ENCODE measurements at regions not wholly inside any gene's neighbourhood (a gene's known extent, or its start where the extent isn't known, plus 50 kb on each side); places are given as distances from the start of the nearest gene placed in this dataset.
"Not testable (repeated sequence)": the region's sequence is repeated elsewhere in the genome, so short reads cannot be mapped to it uniquely, and the experiment has no call there.

DNA sequence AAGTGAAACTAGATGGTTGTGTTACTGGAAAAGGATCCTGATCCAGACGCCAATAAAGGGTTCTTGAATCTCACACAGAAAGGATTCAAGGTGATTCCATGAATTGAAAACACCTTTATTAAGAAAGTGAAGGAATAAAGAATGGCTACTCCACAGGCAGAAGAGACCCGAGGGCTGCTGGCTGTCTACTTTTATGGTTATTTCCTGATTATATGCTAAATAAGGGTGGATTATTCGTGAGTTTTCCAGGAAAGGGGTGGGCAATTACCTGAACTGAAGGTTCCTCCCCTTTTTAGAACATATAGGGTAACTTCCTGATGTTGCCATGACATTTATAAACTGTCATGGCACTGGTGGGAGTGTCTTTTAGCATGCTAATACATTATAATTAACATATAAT lies 50.9 kb upstream of the WARS2 start:
- no peaks in the 10 kb centered on the region for H3K4me1 ChIP-seq (ENCODE audit: control insufficient read depth, insufficient read depth, low read length)
- H3K36me3 ChIP-seq (ENCODE audit: control insufficient read depth, insufficient read depth, low read length): no peaks in the 10 kb centered on the region
- no peak overlapping the region for H3K4me3 ChIP-seq (ENCODE audit: low read depth, low read length)
- no peaks in the 10 kb centered on the region for H3K27me3 ChIP-seq (ENCODE audit: control insufficient read depth, insufficient read depth, low read length)
- H3K27ac ChIP-seq (ENCODE audit: low read depth, low read length): no peak overlapping the region
- H3K9ac ChIP-seq (ENCODE audit: low read length): no peak overlapping the region
- H3K9me3 ChIP-seq (ENCODE audit: control insufficient read depth, insufficient read depth, low read depth, low read length): 0 out of 2 replicates have a peak, but pooled peaks cover 2% of the 10 kb centered on the region

DNA sequence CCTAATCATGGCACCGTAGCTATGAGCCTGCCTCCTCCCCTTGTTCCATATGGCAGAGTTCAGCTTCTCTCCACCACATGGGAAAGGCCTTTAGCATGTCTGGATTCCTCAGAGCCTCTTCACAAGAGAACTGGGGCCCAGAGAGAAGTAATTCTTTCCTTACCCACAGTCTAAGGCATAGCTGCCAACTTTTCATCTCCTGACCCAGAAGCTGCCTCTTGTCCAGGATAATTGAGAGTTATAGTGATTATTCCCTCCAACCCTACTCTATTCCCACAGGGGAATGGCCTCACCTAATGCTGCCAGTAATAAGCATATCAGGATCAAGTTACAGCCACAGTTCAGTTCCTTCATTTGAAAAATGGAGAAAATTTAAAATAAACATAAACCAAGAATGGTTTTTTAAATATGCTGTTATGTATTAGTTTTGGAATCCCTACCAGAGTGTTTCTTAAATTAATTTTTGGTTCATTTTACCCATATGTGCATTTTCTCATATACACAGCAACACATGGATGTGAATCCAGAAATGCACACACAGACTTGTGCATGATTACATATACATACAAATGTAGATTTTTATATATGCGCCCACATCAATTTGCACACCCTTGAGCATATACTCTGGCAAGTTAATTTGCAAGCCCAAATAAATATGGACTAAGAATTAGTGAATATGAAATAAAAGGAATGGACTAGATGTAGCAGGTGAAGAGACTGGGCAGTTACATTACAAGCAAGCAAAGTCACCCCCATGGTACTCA lies 63.9 kb upstream of the WARS2 start:
- Histone ChIP-seq H3K4me3 (ENCODE audit: low read depth, low read length) (no peak overlapping the region), H3K9ac (ENCODE audit: low read length) (no peak overlapping the region), H3K36me3 (ENCODE audit: control insufficient read depth, insufficient read depth, low read length) (no peaks in the 10 kb centered on the region), H3K4me1 (ENCODE audit: control insufficient read depth, insufficient read depth, low read length) (no peaks in the 10 kb centered on the region), H3K9me3 (ENCODE audit: control insufficient read depth, insufficient read depth, low read depth, low read length) (no peaks in the 10 kb centered on the region; the same call in 1 of the 2 replicates), H3K27me3 (ENCODE audit: control insufficient read depth, insufficient read depth, low read length) (no peaks in the 10 kb centered on the region), H3K27ac (ENCODE audit: low read depth, low read length) (no peak overlapping the region)

DNA sequence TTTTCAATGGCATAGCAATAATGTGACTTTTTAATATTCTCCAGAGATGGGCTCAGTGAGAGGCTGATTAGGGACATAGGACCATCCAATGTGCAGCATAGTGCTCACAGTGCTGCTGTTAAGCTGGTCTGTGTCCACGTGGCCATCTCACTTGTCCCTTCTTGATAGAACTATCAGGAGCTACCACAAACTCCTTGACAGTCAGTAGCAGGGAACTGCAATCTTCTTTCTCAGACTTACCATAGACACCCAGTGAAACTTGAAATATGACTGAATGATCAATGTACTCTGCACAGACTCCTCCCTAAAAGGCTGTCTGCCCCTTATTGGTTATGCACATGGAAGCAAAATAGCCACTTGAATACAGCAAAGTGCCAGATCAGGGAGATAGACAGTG lies 64.5 kb upstream of the WARS2 start:
- Histone ChIP-seq H3K36me3 (ENCODE audit: control insufficient read depth, insufficient read depth, low read length) (no peaks in the 10 kb centered on the region), H3K9me3 (ENCODE audit: control insufficient read depth, insufficient read depth, low read depth, low read length) (no peaks in the 10 kb centered on the region), H3K4me3 (ENCODE audit: low read depth, low read length) (no peak overlapping the region)

DNA sequence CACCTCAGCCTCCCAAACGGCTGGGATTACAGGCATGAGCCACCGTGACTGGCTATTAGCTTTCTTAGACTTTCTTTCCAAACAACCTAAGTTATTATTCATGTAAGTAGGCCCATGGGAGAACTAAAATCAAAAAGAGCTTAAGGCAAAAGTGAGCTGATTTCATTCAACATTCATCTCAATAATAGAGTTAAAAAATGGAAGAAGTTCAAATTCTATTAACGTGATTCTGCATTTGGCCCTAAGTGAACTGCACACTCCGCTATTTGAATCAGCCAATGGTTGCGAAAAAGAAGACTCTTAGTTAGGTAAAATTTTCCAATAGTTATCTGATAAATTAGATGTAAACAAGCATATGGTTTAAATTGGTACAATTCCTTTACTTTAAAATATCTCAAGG lies 68.6 kb upstream of the WARS2 start:
- H3K4me3 ChIP-seq (ENCODE audit: low read depth, low read length): no peak overlapping the region
- no peak overlapping the region for H3K27ac ChIP-seq (ENCODE audit: low read depth, low read length)
- no peaks in the 10 kb centered on the region for H3K9me3 ChIP-seq (ENCODE audit: control insufficient read depth, insufficient read depth, low read depth, low read length)
- H3K27me3 ChIP-seq (ENCODE audit: control insufficient read depth, insufficient read depth, low read length): no peaks in the 10 kb centered on the region
- H3K4me1 ChIP-seq (ENCODE audit: control insufficient read depth, insufficient read depth, low read length): no peaks in the 10 kb centered on the region
- H3K9ac ChIP-seq (ENCODE audit: low read length): no peak overlapping the region
- no peaks in the 10 kb centered on the region for H3K36me3 ChIP-seq (ENCODE audit: control insufficient read depth, insufficient read depth, low read length)

More for the DNA sequence above, 64.5 kb upstream of the WARS2 start:
- H3K27ac ChIP-seq (ENCODE audit: low read depth, low read length): no peak overlapping the region
- H3K4me1 ChIP-seq (ENCODE audit: control insufficient read depth, insufficient read depth, low read length): no peaks in the 10 kb centered on the region
- H3K9ac ChIP-seq (ENCODE audit: low read length): no peak overlapping the region
- H3K27me3 ChIP-seq (ENCODE audit: control insufficient read depth, insufficient read depth, low read length): no peaks in the 10 kb centered on the region

DNA sequence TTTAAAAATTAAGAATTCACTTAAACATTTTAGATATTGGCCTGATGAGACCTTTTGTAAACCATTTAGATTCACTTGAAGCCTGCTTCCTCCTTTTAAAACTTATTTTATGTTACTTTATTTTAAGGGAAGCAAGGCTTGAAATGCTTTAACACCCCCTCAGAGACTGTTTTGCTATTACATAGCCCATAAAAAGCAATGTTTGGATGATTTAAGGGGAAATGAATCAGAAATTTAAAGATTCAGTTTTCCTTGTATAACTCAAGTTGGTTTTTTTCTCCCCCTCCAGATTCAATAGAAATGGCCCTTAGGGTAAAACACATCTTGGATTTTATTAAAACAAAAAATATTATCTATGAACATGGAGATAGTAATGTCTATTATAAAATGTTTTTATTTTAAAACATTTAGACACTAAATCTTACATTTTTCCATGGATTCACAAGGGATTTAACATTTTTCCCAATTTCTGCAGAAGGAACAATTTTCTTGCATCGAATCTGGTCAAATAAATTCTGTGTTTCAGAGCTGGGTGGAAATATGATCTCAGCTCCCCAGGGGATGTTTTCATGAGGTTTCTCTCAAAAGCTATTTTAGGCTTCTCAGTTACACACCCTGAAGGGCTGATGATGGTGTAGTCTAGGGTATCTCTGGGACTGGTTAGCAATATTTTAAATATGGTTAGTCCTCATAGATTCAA lies 69.3 kb upstream of the WARS2 start:
- Histone ChIP-seq H3K4me3 (ENCODE audit: low read depth, low read length) (no peak overlapping the region), H3K9ac (ENCODE audit: low read length) (no peak overlapping the region), H3K4me1 (ENCODE audit: control insufficient read depth, insufficient read depth, low read length) (no peaks in the 10 kb centered on the region), H3K27ac (ENCODE audit: low read depth, low read length) (no peak overlapping the region), H3K27me3 (ENCODE audit: control insufficient read depth, insufficient read depth, low read length) (no peaks in the 10 kb centered on the region), H3K9me3 (ENCODE audit: control insufficient read depth, insufficient read depth, low read depth, low read length) (no peaks in the 10 kb centered on the region), H3K36me3 (ENCODE audit: control insufficient read depth, insufficient read depth, low read length) (no peaks in the 10 kb centered on the region)

DNA sequence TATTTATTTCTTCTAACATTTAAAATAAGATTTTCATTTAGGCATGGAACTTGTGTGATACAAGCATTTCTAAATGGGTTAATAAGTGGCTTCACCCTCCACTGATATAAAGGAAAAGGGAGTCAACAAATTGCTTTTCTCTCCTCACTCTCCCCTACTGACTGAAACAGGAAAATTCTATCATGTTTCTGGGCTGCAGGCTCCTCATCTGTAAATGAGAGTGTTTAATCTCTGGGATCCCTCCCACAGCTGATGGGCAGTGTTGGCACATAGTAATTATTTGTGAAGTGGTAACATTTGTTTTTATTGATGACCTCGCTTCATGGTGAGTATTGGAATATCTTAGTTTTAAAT lies 69.8 kb upstream of the WARS2 start:
- no peaks in the 10 kb centered on the region for H3K27me3 ChIP-seq (ENCODE audit: control insufficient read depth, insufficient read depth, low read length)
- H3K9ac ChIP-seq (ENCODE audit: low read length): no peak overlapping the region
- H3K4me3 ChIP-seq (ENCODE audit: low read depth, low read length): no peak overlapping the region
- no peaks in the 10 kb centered on the region for H3K4me1 ChIP-seq (ENCODE audit: control insufficient read depth, insufficient read depth, low read length)
- no peak overlapping the region for H3K27ac ChIP-seq (ENCODE audit: low read depth, low read length)
- no peaks in the 10 kb centered on the region for H3K9me3 ChIP-seq (ENCODE audit: control insufficient read depth, insufficient read depth, low read depth, low read length)
- no peaks in the 10 kb centered on the region for H3K36me3 ChIP-seq (ENCODE audit: control insufficient read depth, insufficient read depth, low read length)

DNA sequence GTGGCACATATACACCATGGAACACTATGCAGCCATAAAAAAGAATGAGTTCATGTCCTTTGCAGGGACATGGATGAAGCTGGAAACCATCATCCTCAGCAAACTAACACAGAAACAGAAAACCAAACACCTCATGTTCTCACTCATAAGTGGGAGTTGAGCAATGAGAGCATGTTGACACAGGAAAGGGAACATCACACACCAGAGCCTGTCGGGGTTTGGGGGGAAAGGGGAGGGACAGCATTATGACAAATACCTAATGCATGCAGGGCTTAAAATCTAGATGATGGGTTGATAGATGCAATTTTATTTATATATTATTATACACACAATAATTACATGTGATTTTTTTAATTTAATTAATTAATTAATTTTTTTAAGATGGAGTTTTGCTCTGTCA lies 72.8 kb upstream of the WARS2 start:
- not testable (repeated sequence) for H3K9ac ChIP-seq (ENCODE audit: low read length); H3K27ac ChIP-seq (ENCODE audit: low read depth, low read length); H3K4me1 ChIP-seq (ENCODE audit: control insufficient read depth, insufficient read depth, low read length); H3K9me3 ChIP-seq (ENCODE audit: control insufficient read depth, insufficient read depth, low read depth, low read length); H3K27me3 ChIP-seq (ENCODE audit: control insufficient read depth, insufficient read depth, low read length); H3K4me3 ChIP-seq (ENCODE audit: low read depth, low read length); H3K36me3 ChIP-seq (ENCODE audit: control insufficient read depth, insufficient read depth, low read length)

DNA sequence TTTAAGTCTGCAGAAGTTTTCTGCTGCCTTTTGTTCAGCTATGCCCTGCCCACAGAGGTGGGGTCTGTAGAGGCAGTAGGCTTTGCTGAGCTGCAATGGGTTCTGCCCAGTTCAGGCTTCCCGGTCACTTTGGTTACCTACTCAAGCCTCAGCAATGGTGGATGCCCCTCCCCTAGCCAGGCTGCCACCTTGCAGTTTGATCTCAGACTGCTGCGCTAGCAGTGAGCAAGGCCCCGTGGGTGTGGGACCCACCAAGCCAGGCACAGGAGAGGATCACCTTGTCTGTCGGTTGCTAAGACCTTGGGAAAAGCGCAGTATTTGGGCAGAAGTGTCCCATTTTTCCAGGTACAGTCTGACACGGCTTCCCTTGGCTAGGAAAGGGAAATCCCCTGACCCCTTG lies 74.5 kb upstream of the WARS2 start:
- H3K36me3 ChIP-seq (ENCODE audit: control insufficient read depth, insufficient read depth, low read length); H3K27ac ChIP-seq (ENCODE audit: low read depth, low read length): not testable (repeated sequence)

DNA sequence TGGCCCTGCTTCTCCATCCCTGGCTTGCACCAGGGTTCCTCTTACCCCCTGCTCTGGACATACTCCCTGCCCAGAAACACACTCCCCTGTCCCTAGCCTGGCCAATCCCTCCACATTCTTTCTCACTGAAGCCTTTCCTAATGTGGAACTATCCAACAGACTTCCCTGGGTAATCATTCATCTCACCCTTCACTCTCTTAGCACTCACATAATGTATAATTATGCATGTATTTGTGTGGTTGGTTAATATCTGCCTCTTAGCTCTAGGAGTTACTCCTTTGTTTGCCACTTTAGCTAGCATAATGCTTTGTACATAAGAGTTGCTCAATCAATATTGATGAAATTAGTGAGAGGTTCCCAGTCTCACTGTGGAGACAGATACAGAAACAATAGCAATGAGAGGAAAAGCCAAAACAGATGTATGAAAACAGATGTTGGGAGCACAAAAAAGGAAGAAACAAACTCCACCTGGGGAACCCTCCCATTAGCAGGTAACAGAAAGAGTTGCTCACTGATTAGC lies 76.9 kb upstream of the WARS2 start:
- Histone ChIP-seq H3K4me1 (ENCODE audit: control insufficient read depth, insufficient read depth, low read length) (no peaks in the 10 kb centered on the region), H3K27ac (ENCODE audit: low read depth, low read length) (no peak overlapping the region), H3K9me3 (ENCODE audit: control insufficient read depth, insufficient read depth, low read depth, low read length) (no peaks in the 10 kb centered on the region), H3K4me3 (ENCODE audit: low read depth, low read length) (no peak overlapping the region), H3K9ac (ENCODE audit: low read length) (no peak overlapping the region), H3K27me3 (ENCODE audit: control insufficient read depth, insufficient read depth, low read length) (no peaks in the 10 kb centered on the region), H3K36me3 (ENCODE audit: control insufficient read depth, insufficient read depth, low read length) (no peaks in the 10 kb centered on the region)

More for the DNA sequence above, 74.5 kb upstream of the WARS2 start:
- not testable (repeated sequence) for H3K27me3 ChIP-seq (ENCODE audit: control insufficient read depth, insufficient read depth, low read length); H3K9ac ChIP-seq (ENCODE audit: low read length); H3K9me3 ChIP-seq (ENCODE audit: control insufficient read depth, insufficient read depth, low read depth, low read length); H3K4me1 ChIP-seq (ENCODE audit: control insufficient read depth, insufficient read depth, low read length); H3K4me3 ChIP-seq (ENCODE audit: low read depth, low read length)

DNA sequence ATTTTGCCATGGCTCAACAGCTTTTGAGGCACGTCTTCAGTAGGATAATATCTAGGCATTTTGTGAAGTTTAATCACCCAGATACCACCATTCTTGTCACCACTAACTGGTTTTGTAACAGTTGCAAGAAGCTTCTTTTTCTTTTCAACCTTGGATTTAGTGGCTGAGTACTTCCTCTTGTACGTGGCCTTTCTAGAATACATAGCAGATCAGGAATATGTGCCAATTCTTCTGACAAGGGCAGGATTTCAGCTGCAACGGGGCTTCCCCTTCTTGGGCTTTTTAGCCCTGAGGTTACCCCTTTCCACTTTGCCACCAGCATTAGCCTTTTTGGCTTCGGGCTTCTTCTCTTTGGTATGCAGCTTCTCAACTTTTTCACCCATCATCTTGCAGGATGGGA lies 79.3 kb upstream of the WARS2 start:
- Histone ChIP-seq H3K9ac (ENCODE audit: low read length) (no peak overlapping the region), H3K4me1 (ENCODE audit: control insufficient read depth, insufficient read depth, low read length) (no peaks in the 10 kb centered on the region), H3K27ac (ENCODE audit: low read depth, low read length) (no peak overlapping the region), H3K4me3 (ENCODE audit: low read depth, low read length) (no peak overlapping the region), H3K36me3 (ENCODE audit: control insufficient read depth, insufficient read depth, low read length) (no peaks in the 10 kb centered on the region), H3K27me3 (ENCODE audit: control insufficient read depth, insufficient read depth, low read length) (no peaks in the 10 kb centered on the region), H3K9me3 (ENCODE audit: control insufficient read depth, insufficient read depth, low read depth, low read length) (no peaks in the 10 kb centered on the region)

DNA sequence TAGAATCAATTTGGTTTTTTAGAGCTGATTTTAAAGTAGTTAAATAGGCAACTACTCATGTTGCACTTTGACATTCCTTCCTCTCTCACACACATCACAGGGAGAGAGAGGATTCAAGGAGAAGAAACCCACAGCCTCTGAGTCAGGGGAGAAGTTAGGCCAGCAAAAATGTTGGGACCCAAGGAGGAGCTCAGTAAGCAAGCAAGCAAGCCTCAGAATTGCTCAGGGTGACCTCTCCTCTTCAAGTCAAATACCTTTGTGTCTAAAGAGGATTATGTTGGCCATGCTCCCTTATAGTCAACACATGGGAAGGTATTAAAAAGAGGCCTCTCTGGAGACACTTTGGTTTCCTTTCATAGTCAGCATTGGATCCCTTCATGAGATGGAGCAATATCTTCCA lies 80.5 kb upstream of the WARS2 start:
- Histone ChIP-seq H3K27me3 (ENCODE audit: control insufficient read depth, insufficient read depth, low read length) (no peaks in the 10 kb centered on the region), H3K4me1 (ENCODE audit: control insufficient read depth, insufficient read depth, low read length) (no peaks in the 10 kb centered on the region), H3K27ac (ENCODE audit: low read depth, low read length) (no peak overlapping the region), H3K9me3 (ENCODE audit: control insufficient read depth, insufficient read depth, low read depth, low read length) (no peaks in the 10 kb centered on the region), H3K4me3 (ENCODE audit: low read depth, low read length) (no peak overlapping the region), H3K36me3 (ENCODE audit: control insufficient read depth, insufficient read depth, low read length) (no peaks in the 10 kb centered on the region), H3K9ac (ENCODE audit: low read length) (no peak overlapping the region)

Measured in HUES6 (cell line).